Transverse colon (tissue), 4 donors: ENCODE measurements at regions not wholly inside any gene's neighbourhood (a gene's known extent, or its start where the extent isn't known, plus 50 kb on each side); places are given as distances from the start of the nearest gene placed in this dataset.

Source experiments
- DNase-seq: peaks from one replicate; pipeline ENCODE4 v3.0.0-alpha.2; 2019
- H3K27ac ChIP-seq, 4 donors: fragments of 200-600 bp; sonication (generic); 2 replicates each; pipeline ENCODE4 v1.5.1; 2016 to 2018; ENCODE audit warnings: inconsistent platforms in 4 of 4
- H3K27me3 ChIP-seq: fragments of 200-600 bp; sonication (generic); 2 replicates; pipeline ENCODE4 v1.5.1; 2017; ENCODE audit warnings: inconsistent platforms
- H3K36me3 ChIP-seq, 4 donors: fragments of 200-600 bp; sonication (generic); 2 replicates each; pipeline ENCODE4 v1.5.1; 2017 to 2019; ENCODE audit warnings: inconsistent platforms in 4 of 4
- H3K4me1 ChIP-seq, 4 donors: fragments of 200-600 bp; sonication (generic); 2 replicates each; pipeline ENCODE4 v1.5.1; 2017 to 2020; ENCODE audit warnings: inconsistent platforms in 4 of 4
- H3K4me3 ChIP-seq, 4 donors: fragments of 200-600 bp; sonication (generic); 1 replicate in 1 of 4; 2 replicates in 3 of 4; pipeline versions ENCODE4 v1.5.1 to v1.6.1; 2017 to 2019; ENCODE audit warnings: inconsistent platforms in 4 of 4
- H3K9me3 ChIP-seq, 2 donors: fragments of 200-600 bp; sonication (generic); 2 replicates each; pipeline ENCODE4 v1.5.1; 2017 to 2019; ENCODE audit warnings: inconsistent platforms in 2 of 2
- CTCF ChIP-seq, 5 experiments: fragments of 200-600 bp in 3 of 5; fragments of 450-650 bp in 2 of 5; sonication (generic) in 3 of 5; IDR thresholded peaks; 1 replicate in 2 of 5; 2 replicates in 3 of 5; pipeline ENCODE4 v1.5.1; 2016 to 2017; ENCODE audit warnings: antibody characterized with exemption in 5 of 5, inconsistent platforms in 3 of 5, mild to moderate bottlenecking in 2 of 5, moderate library complexity in 1 of 5
- EP300 ChIP-seq: sonication (generic); formaldehyde crosslinking; IDR thresholded peaks from one replicate; pipeline ENCODE4 v1.6.1; 2017; ENCODE audit warnings: antibody characterized with exemption, low read depth
- POLR2A ChIP-seq: fragments of 450-650 bp; IDR thresholded peaks from one replicate; pipeline ENCODE4 v1.6.1; 2016; ENCODE audit warnings: antibody characterized with exemption, mild to moderate bottlenecking, moderate library complexity
- POLR2AphosphoS5 ChIP-seq, 3 donors: sonication (generic); formaldehyde crosslinking; IDR thresholded peaks; one replicate each; pipeline ENCODE4 v1.6.1; 2016; ENCODE audit warnings: antibody characterized with exemption in 3 of 3
- WGBS, 2 donors: methylation state at CpG; one replicate each; pipeline ENCODE4 v1.1.5; 2018; ENCODE audit warnings: low coverage in 1 of 2; 5-methylcytosine and 5-hydroxymethylcytosine counted together
- in situ Hi-C, 4 donors: fragments of 200-750 bp; cut with MboI; loops; one replicate each; pipeline versions ENCODE4 v1.15.0 to v1.15.1; 2017; ENCODE audit warnings: low sequenced_read_pairs in 3 of 4, low pct_ligation_motif_present in 1 of 4, low pct_unique_long_range_greater_than_20kb in 1 of 4
- intact Hi-C: fragments of 100-400 bp; cut with DNase I; formaldehyde crosslinking; loops from one replicate; pipeline ENCODE4 v1.15.1; 2023; ENCODE audit warnings: low total_unique reads

GRCh38 chr6:98639089-98639635 is 195.2 kb upstream of the POU3F2 start:
- Histone ChIP-seq H3K4me3 (no peak overlapping the region), H3K36me3 (no peaks in the 10 kb centered on the region), H3K27ac (no peak overlapping the region), H3K4me1 (no peaks in the 10 kb centered on the region), H3K27me3 (no peaks in the 10 kb centered on the region), H3K9me3 (no peaks in the 10 kb centered on the region)
- in situ Hi-C loops (no loop called here), intact Hi-C loops (no loop called here)
- TF ChIP-seq CTCF (IDR thresholded peaks at IDR 0.05) (no peak), EP300 (no peak), POLR2AphosphoS5 (IDR thresholded peaks at IDR 0.05) (no peak), POLR2A (no peak)
- DNase-seq, result no peak
- WGBS, 2 donors, result 77 to 83% methylated on average over 5 of the region's 5 CpGs

- DNase-seq, result no peak
- Histone ChIP-seq H3K36me3 (no peaks in the 10 kb centered on the region), H3K9me3 (no peaks in the 10 kb centered on the region), H3K27ac (no peak overlapping the region), H3K4me1 (no peaks in the 10 kb centered on the region), H3K4me3 (no peak overlapping the region), H3K27me3 (no peaks in the 10 kb centered on the region)
- in situ Hi-C loops (no loop called here), intact Hi-C loops (no loop called here)
- TF ChIP-seq EP300 (no peak), POLR2A (no peak)
- WGBS, 2 donors, result 79 to 85% methylated on average over 5 of the region's 5 CpGs
Observed at GRCh38 chr6:98640366-98640765, 194.0 kb upstream of the POU3F2 start.

- Histone ChIP-seq H3K27ac (no peak overlapping the region), H3K9me3 (no peaks in the 10 kb centered on the region), H3K27me3 (no peaks in the 10 kb centered on the region), H3K36me3 (no peaks in the 10 kb centered on the region), H3K4me3 (no peak overlapping the region), H3K4me1 (no peaks in the 10 kb centered on the region)
- intact Hi-C loops (no loop called here), in situ Hi-C loops (no loop called here)
- DNase-seq, result no peak
- TF ChIP-seq EP300 (no peak), CTCF (IDR thresholded peaks at IDR 0.05) (no peak), POLR2A (no peak)
- 39 to 41% methylated on average over 4 to 5 of the region's 5 CpGs for WGBS, 2 donors
Observed at GRCh38 chr6:98641949-98642719, 192.2 kb upstream of the POU3F2 start.

GRCh38 chr6:98644063-98644462 is 190.3 kb upstream of the POU3F2 start:
- TF ChIP-seq POLR2A (no peak), CTCF (IDR thresholded peaks at IDR 0.05) (no peak), POLR2AphosphoS5 (IDR thresholded peaks at IDR 0.05) (no peak)
- intact Hi-C loops (no loop called here), in situ Hi-C loops (no loop called here)
- WGBS, 2 donors, result 76 to 86% methylated on average over 3 to 5 of the region's 5 CpGs
- Histone ChIP-seq H3K4me1 (no peaks in the 10 kb centered on the region), H3K36me3 (no peaks in the 10 kb centered on the region), H3K9me3 (no peaks in the 10 kb centered on the region), H3K27ac (no peak overlapping the region), H3K27me3 (no peaks in the 10 kb centered on the region), H3K4me3 (no peak overlapping the region)
- DNase-seq, result no peak
